ENCODE measurements at regions not wholly inside any gene's neighbourhood (a gene's known extent, or its start where the extent isn't known, plus 50 kb on each side); places are given as distances from the start of the nearest gene placed in this dataset.

- no peak for TF ChIP-seq CTCF (IDR thresholded peaks at IDR 0.05)
- TF ChIP-seq POLR2A (IDR thresholded peaks at IDR 0.05) = no peak
Measured at GRCh38 chr4:11131491-11131890, 297.2 kb downstream of the HS3ST1 start.

All from tibial nerve (tissue), 3 donors.